HEK293 (cell line): ENCODE measurements at regions not wholly inside any gene's neighbourhood (a gene's known extent, or its start where the extent isn't known, plus 50 kb on each side); places are given as distances from the start of the nearest gene placed in this dataset.

ENCODE experiments used
- CTCF ChIA-PET: fragments of 350-600 bp; formaldehyde crosslinking; extraction: SDS; loops from one replicate; lab custom pipeline; 2021; ENCODE audit warnings: antibody characterized with exemption; lab: Yijun Ruan, JAX
- POLR2A ChIA-PET: fragments of 300-600 bp; formaldehyde crosslinking; extraction: SDS; loops from one replicate; lab custom pipeline; 2020; ENCODE audit warnings: antibody characterized with exemption, inconsistent platforms; lab: Yijun Ruan, JAX
- H3K27ac ChIP-seq: fragments of 200-500 bp; sonication (Bioruptor generic); 2 replicates; pipeline ENCODE4 v1.5.1; 2014; ENCODE audit warnings: low read depth, low read length, control low read depth, inconsistent platforms; ENCODE audit errors: extremely low read depth
- H3K36me3 ChIP-seq, 2 experiments: fragments of 200-500 bp in 1 of 2; sonication (Bioruptor generic) in 1 of 2; 1 replicate in 1 of 2; 2 replicates in 1 of 2; pipeline ENCODE4 v1.5.1; 2014 to 2017; ENCODE audit warnings: inconsistent platforms in 2 of 2, low read length in 2 of 2; ENCODE audit not compliant: control insufficient read depth in 2 of 2, insufficient read depth in 1 of 2
- H3K4me1 ChIP-seq: fragments of 200-500 bp; sonication (Bioruptor generic); 2 replicates; pipeline ENCODE4 v1.5.1; 2014; ENCODE audit warnings: mild to moderate bottlenecking, low read length, inconsistent platforms; ENCODE audit not compliant: control insufficient read depth, insufficient read depth
- H3K4me3 ChIP-seq: 2 replicates; pipeline ENCODE4 v1.5.1; 2011; ENCODE audit warnings: low read depth, mild to moderate bottlenecking, control low read depth, low read length, moderate library complexity
- H3K9me3 ChIP-seq: fragments of 200-500 bp; sonication (Bioruptor generic); 2 replicates; pipeline ENCODE4 v1.5.1; 2014; ENCODE audit warnings: low read depth, low read length, inconsistent platforms; ENCODE audit not compliant: control insufficient read depth, insufficient read depth
- GLI2 ChIP-seq: fragments of 450-650 bp; formaldehyde crosslinking; IDR thresholded peaks from 2 replicates; pipeline ENCODE4; 2017; ENCODE audit warnings: missing biosample characterization, missing genetic modification characterization, low read depth, borderline replicate concordance
- SCRT1 ChIP-seq: fragments of 450-650 bp; formaldehyde crosslinking; IDR thresholded peaks from 2 replicates; pipeline ENCODE4 v1.5.1; 2016; ENCODE audit warnings: missing biosample characterization, missing genetic modification characterization, borderline replicate concordance
- YY1 ChIP-seq: fragments of 450-650 bp; formaldehyde crosslinking; IDR thresholded peaks from 2 replicates; pipeline ENCODE4 v1.5.1; 2018; ENCODE audit warnings: missing biosample characterization, missing genetic modification characterization
- ZFP37 ChIP-seq: fragments of 450-650 bp; formaldehyde crosslinking; IDR thresholded peaks from 2 replicates; pipeline ENCODE4 v1.5.1; 2016; ENCODE audit warnings: missing biosample characterization, missing genetic modification characterization
- ZNF202 ChIP-seq: fragments of 450-650 bp; formaldehyde crosslinking; IDR thresholded peaks from 2 replicates; pipeline ENCODE4 v1.5.1; 2016; ENCODE audit warnings: missing biosample characterization, missing genetic modification characterization, borderline replicate concordance
- ZNF292 ChIP-seq: fragments of 450-650 bp; formaldehyde crosslinking; IDR thresholded peaks from 2 replicates; pipeline ENCODE4 v1.5.1; 2016; ENCODE audit warnings: low read depth, missing biosample characterization, missing genetic modification characterization, borderline replicate concordance
- ZNF391 ChIP-seq: fragments of 450-650 bp; formaldehyde crosslinking; IDR thresholded peaks from 2 replicates; pipeline ENCODE4 v1.5.1; 2016; ENCODE audit warnings: low read depth, missing biosample characterization, missing genetic modification characterization, borderline replicate concordance
- ZNF404 ChIP-seq: fragments of 450-650 bp; formaldehyde crosslinking; IDR thresholded peaks from 2 replicates; pipeline ENCODE4 v1.5.1; 2017; ENCODE audit warnings: missing biosample characterization, missing genetic modification characterization
- ZNF514 ChIP-seq: fragments of 450-650 bp; formaldehyde crosslinking; IDR thresholded peaks from 2 replicates; pipeline ENCODE4 v1.5.1; 2016; ENCODE audit warnings: missing biosample characterization, missing genetic modification characterization
- ZNF548 ChIP-seq: fragments of 450-650 bp; formaldehyde crosslinking; IDR thresholded peaks from 2 replicates; pipeline ENCODE4 v1.5.1; 2016; ENCODE audit warnings: missing biosample characterization, missing genetic modification characterization
- ZNF555 ChIP-seq: fragments of 450-650 bp; formaldehyde crosslinking; conservative IDR thresholded peaks from 2 replicates; pipeline ENCODE4 v1.5.1; 2017; ENCODE audit warnings: missing biosample characterization, mild to moderate bottlenecking, missing genetic modification characterization, inconsistent platforms
- TF ChIP-seq, protein P1 (sequence below): fragments of 450-650 bp; formaldehyde crosslinking; conservative IDR thresholded peaks from 2 replicates; pipeline ENCODE4 v1.5.1; 2016; ENCODE audit warnings: low read depth, missing biosample characterization, missing genetic modification characterization
- TF ChIP-seq, protein P2 (sequence below): fragments of 450-650 bp; formaldehyde crosslinking; IDR thresholded peaks from 2 replicates; pipeline ENCODE4; 2016; ENCODE audit warnings: missing biosample characterization, missing genetic modification characterization
- TF ChIP-seq, protein P3 (sequence below): fragments of 450-650 bp; formaldehyde crosslinking; IDR thresholded peaks from 2 replicates; pipeline ENCODE4 v1.5.1; 2017; ENCODE audit warnings: missing biosample characterization, missing genetic modification characterization
- TF ChIP-seq, protein P4 (sequence below): fragments of 450-650 bp; formaldehyde crosslinking; IDR thresholded peaks from 2 replicates; pipeline ENCODE4 v1.5.1; 2017; ENCODE audit warnings: missing biosample characterization, missing genetic modification characterization
- TF ChIP-seq, protein P5 (sequence below): fragments of 450-650 bp; formaldehyde crosslinking; IDR thresholded peaks from 2 replicates; pipeline ENCODE4 v1.5.1; 2016; ENCODE audit warnings: missing biosample characterization, missing genetic modification characterization
- TF ChIP-seq, protein P6 (sequence below): fragments of 450-650 bp; formaldehyde crosslinking; IDR thresholded peaks from 2 replicates; pipeline ENCODE4 v1.5.1; 2017; ENCODE audit warnings: missing biosample characterization, missing genetic modification characterization

DNA sequence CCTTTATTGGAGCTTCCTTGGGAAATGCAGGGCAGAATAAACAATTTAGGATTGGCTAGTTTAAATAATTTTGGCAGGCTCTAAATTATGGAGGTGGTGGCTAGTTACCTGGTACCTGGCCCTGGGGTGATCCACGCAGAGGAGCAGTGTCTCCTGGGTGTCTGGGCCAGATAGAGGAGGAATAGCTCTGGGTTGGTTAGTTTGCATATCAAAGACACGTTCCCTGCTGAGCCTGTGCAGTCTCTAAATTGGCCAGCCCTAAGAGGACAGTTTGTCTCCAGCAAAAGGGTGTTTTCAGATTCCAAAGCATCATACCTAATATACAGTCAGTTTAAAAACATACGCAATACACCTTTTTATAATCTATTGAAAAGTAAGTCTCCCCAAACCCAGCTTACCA is 333.3 kb upstream of the TPM1 start:
- H3K4me1 ChIP-seq, result no peaks in the 10 kb centered on the region
- ChIA-PET POLR2A (no interaction called here), CTCF (interaction anchor here (0.8 kb wide), 1 partner anchor 33 kb away, joined by 3 read pairs; no protein-coding TSS in a partner anchor)
- no peaks in the 10 kb centered on the region for H3K9me3 ChIP-seq
- no peaks in the 10 kb centered on the region for H3K36me3 ChIP-seq
- H3K4me3 ChIP-seq, result no peak overlapping the region
- TF ChIP-seq, protein P1, sequence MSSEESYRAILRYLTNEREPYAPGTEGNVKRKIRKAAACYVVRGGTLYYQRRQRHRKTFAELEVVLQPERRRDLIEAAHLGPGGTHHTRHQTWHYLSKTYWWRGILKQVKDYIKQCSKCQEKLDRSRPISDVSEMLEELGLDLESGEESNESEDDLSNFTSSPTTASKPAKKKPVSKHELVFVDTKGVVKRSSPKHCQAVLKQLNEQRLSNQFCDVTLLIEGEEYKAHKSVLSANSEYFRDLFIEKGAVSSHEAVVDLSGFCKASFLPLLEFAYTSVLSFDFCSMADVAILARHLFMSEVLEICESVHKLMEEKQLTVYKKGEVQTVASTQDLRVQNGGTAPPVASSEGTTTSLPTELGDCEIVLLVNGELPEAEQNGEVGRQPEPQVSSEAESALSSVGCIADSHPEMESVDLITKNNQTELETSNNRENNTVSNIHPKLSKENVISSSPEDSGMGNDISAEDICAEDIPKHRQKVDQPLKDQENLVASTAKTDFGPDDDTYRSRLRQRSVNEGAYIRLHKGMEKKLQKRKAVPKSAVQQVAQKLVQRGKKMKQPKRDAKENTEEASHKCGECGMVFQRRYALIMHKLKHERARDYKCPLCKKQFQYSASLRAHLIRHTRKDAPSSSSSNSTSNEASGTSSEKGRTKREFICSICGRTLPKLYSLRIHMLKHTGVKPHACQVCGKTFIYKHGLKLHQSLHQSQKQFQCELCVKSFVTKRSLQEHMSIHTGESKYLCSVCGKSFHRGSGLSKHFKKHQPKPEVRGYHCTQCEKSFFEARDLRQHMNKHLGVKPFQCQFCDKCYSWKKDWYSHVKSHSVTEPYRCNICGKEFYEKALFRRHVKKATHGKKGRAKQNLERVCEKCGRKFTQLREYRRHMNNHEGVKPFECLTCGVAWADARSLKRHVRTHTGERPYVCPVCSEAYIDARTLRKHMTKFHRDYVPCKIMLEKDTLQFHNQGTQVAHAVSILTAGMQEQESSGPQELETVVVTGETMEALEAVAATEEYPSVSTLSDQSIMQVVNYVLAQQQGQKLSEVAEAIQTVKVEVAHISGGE (tag by site-specific recombination), result no peak
- TF ChIP-seq, protein P2, sequence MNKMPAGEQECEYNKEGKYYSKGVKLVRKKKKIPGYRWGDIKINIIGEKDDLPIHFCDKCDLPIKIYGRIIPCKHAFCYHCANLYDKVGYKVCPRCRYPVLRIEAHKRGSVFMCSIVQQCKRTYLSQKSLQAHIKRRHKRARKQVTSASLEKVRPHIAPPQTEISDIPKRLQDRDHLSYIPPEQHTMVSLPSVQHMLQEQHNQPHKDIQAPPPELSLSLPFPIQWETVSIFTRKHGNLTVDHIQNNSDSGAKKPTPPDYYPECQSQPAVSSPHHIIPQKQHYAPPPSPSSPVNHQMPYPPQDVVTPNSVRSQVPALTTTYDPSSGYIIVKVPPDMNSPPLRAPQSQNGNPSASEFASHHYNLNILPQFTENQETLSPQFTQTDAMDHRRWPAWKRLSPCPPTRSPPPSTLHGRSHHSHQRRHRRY (tag by site-specific recombination), result no peak
- TF ChIP-seq ZNF514, result no peak
- TF ChIP-seq, protein P3, sequence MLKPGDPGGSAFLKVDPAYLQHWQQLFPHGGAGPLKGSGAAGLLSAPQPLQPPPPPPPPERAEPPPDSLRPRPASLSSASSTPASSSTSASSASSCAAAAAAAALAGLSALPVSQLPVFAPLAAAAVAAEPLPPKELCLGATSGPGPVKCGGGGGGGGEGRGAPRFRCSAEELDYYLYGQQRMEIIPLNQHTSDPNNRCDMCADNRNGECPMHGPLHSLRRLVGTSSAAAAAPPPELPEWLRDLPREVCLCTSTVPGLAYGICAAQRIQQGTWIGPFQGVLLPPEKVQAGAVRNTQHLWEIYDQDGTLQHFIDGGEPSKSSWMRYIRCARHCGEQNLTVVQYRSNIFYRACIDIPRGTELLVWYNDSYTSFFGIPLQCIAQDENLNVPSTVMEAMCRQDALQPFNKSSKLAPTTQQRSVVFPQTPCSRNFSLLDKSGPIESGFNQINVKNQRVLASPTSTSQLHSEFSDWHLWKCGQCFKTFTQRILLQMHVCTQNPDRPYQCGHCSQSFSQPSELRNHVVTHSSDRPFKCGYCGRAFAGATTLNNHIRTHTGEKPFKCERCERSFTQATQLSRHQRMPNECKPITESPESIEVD (tag by site-specific recombination), result no peak
- no peak for TF ChIP-seq ZNF404 (tag by site-specific recombination)
- TF ChIP-seq, protein P4, sequence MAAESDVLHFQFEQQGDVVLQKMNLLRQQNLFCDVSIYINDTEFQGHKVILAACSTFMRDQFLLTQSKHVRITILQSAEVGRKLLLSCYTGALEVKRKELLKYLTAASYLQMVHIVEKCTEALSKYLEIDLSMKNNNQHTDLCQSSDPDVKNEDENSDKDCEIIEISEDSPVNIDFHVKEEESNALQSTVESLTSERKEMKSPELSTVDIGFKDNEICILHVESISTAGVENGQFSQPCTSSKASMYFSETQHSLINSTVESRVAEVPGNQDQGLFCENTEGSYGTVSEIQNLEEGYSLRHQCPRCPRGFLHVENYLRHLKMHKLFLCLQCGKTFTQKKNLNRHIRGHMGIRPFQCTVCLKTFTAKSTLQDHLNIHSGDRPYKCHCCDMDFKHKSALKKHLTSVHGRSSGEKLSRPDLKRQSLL (tag by site-specific recombination), result no peak
- no peak for TF ChIP-seq ZNF202
- no peak for TF ChIP-seq ZNF555 (tag by site-specific recombination)
- TF ChIP-seq ZNF292, result no peak
- TF ChIP-seq, protein P5, sequence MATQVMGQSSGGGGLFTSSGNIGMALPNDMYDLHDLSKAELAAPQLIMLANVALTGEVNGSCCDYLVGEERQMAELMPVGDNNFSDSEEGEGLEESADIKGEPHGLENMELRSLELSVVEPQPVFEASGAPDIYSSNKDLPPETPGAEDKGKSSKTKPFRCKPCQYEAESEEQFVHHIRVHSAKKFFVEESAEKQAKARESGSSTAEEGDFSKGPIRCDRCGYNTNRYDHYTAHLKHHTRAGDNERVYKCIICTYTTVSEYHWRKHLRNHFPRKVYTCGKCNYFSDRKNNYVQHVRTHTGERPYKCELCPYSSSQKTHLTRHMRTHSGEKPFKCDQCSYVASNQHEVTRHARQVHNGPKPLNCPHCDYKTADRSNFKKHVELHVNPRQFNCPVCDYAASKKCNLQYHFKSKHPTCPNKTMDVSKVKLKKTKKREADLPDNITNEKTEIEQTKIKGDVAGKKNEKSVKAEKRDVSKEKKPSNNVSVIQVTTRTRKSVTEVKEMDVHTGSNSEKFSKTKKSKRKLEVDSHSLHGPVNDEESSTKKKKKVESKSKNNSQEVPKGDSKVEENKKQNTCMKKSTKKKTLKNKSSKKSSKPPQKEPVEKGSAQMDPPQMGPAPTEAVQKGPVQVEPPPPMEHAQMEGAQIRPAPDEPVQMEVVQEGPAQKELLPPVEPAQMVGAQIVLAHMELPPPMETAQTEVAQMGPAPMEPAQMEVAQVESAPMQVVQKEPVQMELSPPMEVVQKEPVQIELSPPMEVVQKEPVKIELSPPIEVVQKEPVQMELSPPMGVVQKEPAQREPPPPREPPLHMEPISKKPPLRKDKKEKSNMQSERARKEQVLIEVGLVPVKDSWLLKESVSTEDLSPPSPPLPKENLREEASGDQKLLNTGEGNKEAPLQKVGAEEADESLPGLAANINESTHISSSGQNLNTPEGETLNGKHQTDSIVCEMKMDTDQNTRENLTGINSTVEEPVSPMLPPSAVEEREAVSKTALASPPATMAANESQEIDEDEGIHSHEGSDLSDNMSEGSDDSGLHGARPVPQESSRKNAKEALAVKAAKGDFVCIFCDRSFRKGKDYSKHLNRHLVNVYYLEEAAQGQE, result no peak
- TF ChIP-seq ZNF548 (tag by site-specific recombination), result no peak
- no peak for TF ChIP-seq GLI2 (tag by site-specific recombination)
- TF ChIP-seq SCRT1, result no peak
- TF ChIP-seq YY1 (tag by site-specific recombination), result no peak
- TF ChIP-seq ZFP37 (tag by site-specific recombination), result no peak
- TF ChIP-seq, protein P6, sequence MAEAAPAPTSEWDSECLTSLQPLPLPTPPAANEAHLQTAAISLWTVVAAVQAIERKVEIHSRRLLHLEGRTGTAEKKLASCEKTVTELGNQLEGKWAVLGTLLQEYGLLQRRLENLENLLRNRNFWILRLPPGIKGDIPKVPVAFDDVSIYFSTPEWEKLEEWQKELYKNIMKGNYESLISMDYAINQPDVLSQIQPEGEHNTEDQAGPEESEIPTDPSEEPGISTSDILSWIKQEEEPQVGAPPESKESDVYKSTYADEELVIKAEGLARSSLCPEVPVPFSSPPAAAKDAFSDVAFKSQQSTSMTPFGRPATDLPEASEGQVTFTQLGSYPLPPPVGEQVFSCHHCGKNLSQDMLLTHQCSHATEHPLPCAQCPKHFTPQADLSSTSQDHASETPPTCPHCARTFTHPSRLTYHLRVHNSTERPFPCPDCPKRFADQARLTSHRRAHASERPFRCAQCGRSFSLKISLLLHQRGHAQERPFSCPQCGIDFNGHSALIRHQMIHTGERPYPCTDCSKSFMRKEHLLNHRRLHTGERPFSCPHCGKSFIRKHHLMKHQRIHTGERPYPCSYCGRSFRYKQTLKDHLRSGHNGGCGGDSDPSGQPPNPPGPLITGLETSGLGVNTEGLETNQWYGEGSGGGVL (tag by site-specific recombination), result no peak
- TF ChIP-seq ZNF391 (tag by site-specific recombination), result no peak
- H3K27ac ChIP-seq, result no peak overlapping the region
